ENCODE measurements at regions not wholly inside any gene's neighbourhood (a gene's known extent, or its start where the extent isn't known, plus 50 kb on each side); places are given as distances from the start of the nearest gene placed in this dataset.

GRCh38 chr3:177749836-177750235, 552.6 kb upstream of the TBL1XR1 start:
- TF ChIP-seq, protein P1, sequence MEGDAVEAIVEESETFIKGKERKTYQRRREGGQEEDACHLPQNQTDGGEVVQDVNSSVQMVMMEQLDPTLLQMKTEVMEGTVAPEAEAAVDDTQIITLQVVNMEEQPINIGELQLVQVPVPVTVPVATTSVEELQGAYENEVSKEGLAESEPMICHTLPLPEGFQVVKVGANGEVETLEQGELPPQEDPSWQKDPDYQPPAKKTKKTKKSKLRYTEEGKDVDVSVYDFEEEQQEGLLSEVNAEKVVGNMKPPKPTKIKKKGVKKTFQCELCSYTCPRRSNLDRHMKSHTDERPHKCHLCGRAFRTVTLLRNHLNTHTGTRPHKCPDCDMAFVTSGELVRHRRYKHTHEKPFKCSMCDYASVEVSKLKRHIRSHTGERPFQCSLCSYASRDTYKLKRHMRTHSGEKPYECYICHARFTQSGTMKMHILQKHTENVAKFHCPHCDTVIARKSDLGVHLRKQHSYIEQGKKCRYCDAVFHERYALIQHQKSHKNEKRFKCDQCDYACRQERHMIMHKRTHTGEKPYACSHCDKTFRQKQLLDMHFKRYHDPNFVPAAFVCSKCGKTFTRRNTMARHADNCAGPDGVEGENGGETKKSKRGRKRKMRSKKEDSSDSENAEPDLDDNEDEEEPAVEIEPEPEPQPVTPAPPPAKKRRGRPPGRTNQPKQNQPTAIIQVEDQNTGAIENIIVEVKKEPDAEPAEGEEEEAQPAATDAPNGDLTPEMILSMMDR (IDR thresholded peaks at IDR 0.05): no peak
- no peak for TF ChIP-seq POLR2A (IDR thresholded peaks at IDR 0.05)

All from heart left ventricle (tissue), 13 donors.